ENCODE measurements at regions not wholly inside any gene's neighbourhood (a gene's known extent, or its start where the extent isn't known, plus 50 kb on each side); places are given as distances from the start of the nearest gene placed in this dataset.

DNA sequence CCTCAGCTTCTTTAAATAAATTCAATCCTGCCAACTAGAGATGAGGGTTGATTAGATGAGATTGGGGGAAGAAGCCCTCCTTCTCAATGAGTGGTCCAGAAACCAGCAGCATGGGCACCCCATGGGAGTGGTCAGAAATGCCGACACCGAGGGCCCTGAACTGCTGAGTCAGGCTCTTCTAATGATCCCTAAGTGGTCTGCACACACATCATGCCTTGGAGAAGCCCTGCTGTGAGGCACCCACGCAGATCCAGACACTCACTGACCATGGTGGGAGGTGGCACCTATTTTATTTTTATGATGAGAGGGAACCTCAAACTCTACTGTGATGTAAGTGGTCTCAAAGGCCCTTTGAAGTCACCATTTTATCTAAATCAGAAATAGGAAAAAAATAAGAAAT lies 72.3 kb upstream of the BOD1 start:
- no peak for DNase-seq (ENCODE audit: low read depth in 4 of 6, low spot score in 6 of 6)
- peaks cover 22% of the 10 kb centered on the region for H3K4me1 ChIP-seq (ENCODE audit: control insufficient read depth, insufficient read depth, low read length)
- H3K27me3 ChIP-seq (ENCODE audit: control insufficient read depth, insufficient read depth, low read length): no peaks in the 10 kb centered on the region
- H3K36me3 ChIP-seq (ENCODE audit: control insufficient read depth, insufficient read depth, low read length): no peaks in the 10 kb centered on the region
- peak overlapping the region; percentile 69 for H3K27ac ChIP-seq (ENCODE audit: low read depth, low read length)
- H3K9me3 ChIP-seq (ENCODE audit: control insufficient read depth, insufficient read depth, low read length): no peaks in the 10 kb centered on the region
- no peak overlapping the region for H3K4me3 ChIP-seq (ENCODE audit: low read depth, low read length)
- 36% methylated on average over 2 of the region's 3 CpGs for WGBS (ENCODE audit: insufficient coverage)

DNA sequence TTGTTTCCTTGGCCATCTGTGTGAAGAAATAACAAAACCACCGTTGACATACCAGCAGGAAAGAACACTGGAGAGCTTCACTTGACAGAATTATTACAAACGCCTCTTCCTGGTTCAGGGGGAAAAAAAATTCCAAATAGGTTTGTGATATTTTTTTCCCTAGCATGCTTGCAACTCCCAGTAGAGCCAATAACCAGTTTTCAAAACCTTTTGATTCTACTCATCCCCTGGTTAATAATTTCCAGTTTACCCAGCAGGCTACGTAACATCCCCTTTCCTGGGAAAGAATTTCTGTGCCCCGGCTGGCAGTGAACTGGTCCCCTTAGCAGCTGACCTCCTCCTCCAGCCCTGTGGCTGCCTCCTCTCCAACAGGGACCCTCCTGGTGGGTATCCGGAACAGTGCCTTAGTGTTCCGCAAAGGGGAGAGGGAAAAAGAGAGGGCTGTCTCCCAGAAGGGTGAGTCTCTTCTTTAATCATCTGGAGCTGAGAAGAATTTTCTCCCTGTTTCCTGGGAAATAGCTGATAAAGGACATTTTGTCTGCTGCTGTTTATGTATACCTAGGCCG lies 72.8 kb upstream of the BOD1 start:
- no peaks in the 10 kb centered on the region for H3K27me3 ChIP-seq (ENCODE audit: control insufficient read depth, insufficient read depth, low read length)
- H3K4me1 ChIP-seq (ENCODE audit: control insufficient read depth, insufficient read depth, low read length): peaks cover 22% of the 10 kb centered on the region
- no peaks in the 10 kb centered on the region for H3K36me3 ChIP-seq (ENCODE audit: control insufficient read depth, insufficient read depth, low read length)
- peak in 4 of 6 donors; percentile 18 to 79 (median 55) for DNase-seq (ENCODE audit: low read depth in 4 of 6, low spot score in 6 of 6)
- no peaks in the 10 kb centered on the region for H3K9me3 ChIP-seq (ENCODE audit: control insufficient read depth, insufficient read depth, low read length)
- WGBS (ENCODE audit: insufficient coverage): 27% methylated on average over 2 of the region's 7 CpGs
- H3K27ac ChIP-seq (ENCODE audit: low read depth, low read length): peak overlapping the region; percentile 69
- H3K4me3 ChIP-seq (ENCODE audit: low read depth, low read length): no peak overlapping the region

DNA sequence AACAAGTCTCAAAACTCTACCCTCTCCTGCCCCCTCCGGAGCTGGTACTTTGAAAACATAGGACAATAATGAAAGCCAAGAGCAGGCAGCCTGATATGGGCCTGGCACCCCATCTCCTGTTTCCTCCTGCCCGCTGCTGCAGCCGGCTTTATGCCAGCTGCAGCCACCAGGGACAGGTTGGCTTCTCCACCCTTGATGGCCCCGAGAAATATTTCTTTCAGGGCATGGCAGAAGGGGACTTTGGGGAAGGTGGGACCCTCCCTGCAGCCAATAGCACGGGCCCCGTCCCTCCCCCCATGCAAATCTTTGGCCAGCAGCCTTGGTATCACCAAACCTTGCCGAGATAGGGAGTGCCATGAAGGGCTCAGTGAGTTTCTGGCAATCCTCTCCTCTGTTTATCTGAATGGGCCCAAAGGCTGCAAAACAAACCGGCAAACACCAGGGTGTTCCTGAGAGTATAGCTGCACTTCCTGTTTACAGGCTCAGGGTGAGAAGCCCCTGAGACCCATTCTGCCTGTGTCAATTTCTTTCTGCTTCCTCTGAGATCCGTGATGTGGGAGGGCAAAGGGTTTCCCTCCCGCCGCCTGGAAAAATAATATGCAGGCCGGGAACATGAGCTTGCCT lies 73.4 kb upstream of the BOD1 start:
- 8% methylated on average over 7 of the region's 12 CpGs for WGBS (ENCODE audit: insufficient coverage)
- H3K27me3 ChIP-seq (ENCODE audit: control insufficient read depth, insufficient read depth, low read length): no peaks in the 10 kb centered on the region
- H3K27ac ChIP-seq (ENCODE audit: low read depth, low read length): peak overlapping the region; percentile 69
- DNase-seq (ENCODE audit: low read depth in 4 of 6, low spot score in 6 of 6): peak in 4 of 6 donors; percentile 6 to 57 (median 32)
- no peak overlapping the region for H3K4me3 ChIP-seq (ENCODE audit: low read depth, low read length)
- H3K4me1 ChIP-seq (ENCODE audit: control insufficient read depth, insufficient read depth, low read length): peaks cover 22% of the 10 kb centered on the region
- no peaks in the 10 kb centered on the region for H3K9me3 ChIP-seq (ENCODE audit: control insufficient read depth, insufficient read depth, low read length)
- H3K36me3 ChIP-seq (ENCODE audit: control insufficient read depth, insufficient read depth, low read length): no peaks in the 10 kb centered on the region

DNA sequence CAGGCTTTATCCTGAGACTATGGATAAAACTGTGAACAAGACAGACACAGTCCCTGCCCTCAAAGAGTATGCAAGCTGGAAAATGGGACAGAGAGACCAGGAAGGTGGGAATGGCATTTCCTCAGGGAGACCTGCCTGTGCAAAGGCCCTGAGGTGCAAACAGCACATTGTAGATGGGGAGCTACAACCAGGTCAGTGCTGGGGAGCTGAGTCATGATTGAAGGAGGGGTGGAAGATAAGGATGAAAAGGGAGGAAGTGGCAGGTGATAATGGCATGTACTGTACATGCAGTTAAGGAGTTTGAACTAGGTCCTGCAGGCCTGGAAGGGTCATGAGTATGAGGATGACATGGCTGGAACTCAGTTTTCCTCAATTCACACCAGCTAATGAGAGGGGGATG lies 75.5 kb upstream of the BOD1 start:
- H3K36me3 ChIP-seq (ENCODE audit: control insufficient read depth, insufficient read depth, low read length): no peaks in the 10 kb centered on the region
- H3K9me3 ChIP-seq (ENCODE audit: control insufficient read depth, insufficient read depth, low read length): no peaks in the 10 kb centered on the region
- no peak overlapping the region for H3K4me3 ChIP-seq (ENCODE audit: low read depth, low read length)
- peaks cover 22% of the 10 kb centered on the region for H3K4me1 ChIP-seq (ENCODE audit: control insufficient read depth, insufficient read depth, low read length)
- H3K27ac ChIP-seq (ENCODE audit: low read depth, low read length): no peak overlapping the region
- H3K27me3 ChIP-seq (ENCODE audit: control insufficient read depth, insufficient read depth, low read length): no peaks in the 10 kb centered on the region
- DNase-seq (ENCODE audit: low read depth in 4 of 6, low spot score in 6 of 6): no peak

DNA sequence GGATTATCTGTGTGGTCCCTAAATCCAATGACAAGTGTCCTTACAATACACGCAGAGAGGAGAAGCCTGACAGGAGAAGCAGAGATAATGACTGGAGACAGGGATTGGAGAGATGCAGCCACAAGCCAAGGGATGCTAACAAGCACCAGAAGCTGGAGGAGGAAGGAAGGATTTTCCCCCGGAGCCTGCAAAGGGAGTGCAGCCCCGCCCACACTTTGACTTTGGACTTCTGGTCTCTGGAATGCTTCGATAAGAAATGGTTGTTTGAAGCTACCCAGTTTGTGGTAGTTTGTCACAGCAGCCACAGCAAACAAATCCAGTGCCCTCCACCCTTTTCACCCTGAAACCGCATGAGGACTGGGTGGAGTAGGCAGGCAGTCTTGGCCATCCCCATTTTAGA lies 77.2 kb upstream of the BOD1 start:
- H3K4me1 ChIP-seq (ENCODE audit: control insufficient read depth, insufficient read depth, low read length): peaks cover 21% of the 10 kb centered on the region
- no peak overlapping the region for H3K4me3 ChIP-seq (ENCODE audit: low read depth, low read length)
- no peaks in the 10 kb centered on the region for H3K9me3 ChIP-seq (ENCODE audit: control insufficient read depth, insufficient read depth, low read length)
- no peak for DNase-seq (ENCODE audit: low read depth in 4 of 6, low spot score in 6 of 6)
- 88% methylated on average over 4 of the region's 5 CpGs for WGBS (ENCODE audit: insufficient coverage)
- no peaks in the 10 kb centered on the region for H3K27me3 ChIP-seq (ENCODE audit: control insufficient read depth, insufficient read depth, low read length)
- H3K36me3 ChIP-seq (ENCODE audit: control insufficient read depth, insufficient read depth, low read length): no peaks in the 10 kb centered on the region
- H3K27ac ChIP-seq (ENCODE audit: low read depth, low read length): no peak overlapping the region

DNA sequence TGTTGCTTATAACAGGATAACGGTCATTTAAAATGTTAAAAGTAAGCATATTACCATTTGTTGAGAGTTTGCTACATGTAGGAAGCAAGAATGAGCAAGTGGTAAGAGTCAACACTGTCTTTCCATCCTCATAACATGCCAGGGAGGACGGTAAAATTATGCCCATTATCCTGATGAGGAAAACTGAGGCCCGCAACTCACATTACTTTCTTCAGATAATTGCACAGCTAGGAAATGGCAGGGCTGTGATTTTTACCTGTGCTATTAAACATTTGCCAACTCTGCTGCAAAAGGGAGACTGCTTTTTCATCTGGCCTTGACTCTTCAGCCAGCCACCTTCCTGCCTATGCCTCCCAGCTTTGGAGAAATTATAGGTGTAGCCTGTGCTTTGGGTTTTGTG lies 79.8 kb upstream of the BOD1 start:
- WGBS (ENCODE audit: insufficient coverage): 100% methylated on average over 1 of the region's 3 CpGs
- Histone ChIP-seq H3K36me3 (ENCODE audit: control insufficient read depth, insufficient read depth, low read length) (no peaks in the 10 kb centered on the region), H3K4me1 (ENCODE audit: control insufficient read depth, insufficient read depth, low read length) (peaks cover 12% of the 10 kb centered on the region), H3K4me3 (ENCODE audit: low read depth, low read length) (no peak overlapping the region), H3K27me3 (ENCODE audit: control insufficient read depth, insufficient read depth, low read length) (no peaks in the 10 kb centered on the region), H3K9me3 (ENCODE audit: control insufficient read depth, insufficient read depth, low read length) (no peaks in the 10 kb centered on the region), H3K27ac (ENCODE audit: low read depth, low read length) (no peak overlapping the region)
- no peak for DNase-seq (ENCODE audit: low read depth in 4 of 6, low spot score in 6 of 6)

DNA sequence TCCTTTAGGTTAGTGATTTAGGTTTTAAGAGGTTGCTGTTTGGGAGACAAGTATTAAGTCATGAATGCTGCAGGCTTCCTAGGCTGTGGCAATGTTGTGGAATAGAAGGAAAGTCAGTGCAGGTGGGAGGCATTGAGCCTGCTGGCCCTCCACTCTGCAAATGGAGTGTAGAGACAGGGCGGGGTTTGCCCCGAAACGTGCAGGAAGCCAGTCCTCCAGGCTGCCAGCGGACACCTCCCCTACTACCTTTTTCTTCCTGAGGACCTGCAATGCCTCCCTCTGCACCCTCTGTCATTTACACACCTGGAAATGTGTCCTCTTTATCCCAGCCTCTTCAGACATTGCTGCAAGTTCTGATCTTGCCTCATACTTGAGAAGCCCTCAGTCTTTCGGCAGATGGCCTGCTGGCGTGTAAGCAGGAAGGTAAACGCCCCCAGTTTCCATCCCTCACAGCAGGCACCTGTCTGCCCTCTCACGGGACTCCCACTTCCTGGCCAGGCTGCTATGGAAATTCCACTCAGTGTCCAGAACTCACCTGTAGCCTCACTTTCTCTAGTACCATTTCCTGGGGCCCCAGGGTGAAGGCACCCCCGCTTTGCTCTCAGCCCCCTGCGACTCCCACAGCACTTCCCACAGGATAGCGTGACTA lies 81.6 kb upstream of the BOD1 start:
- Histone ChIP-seq H3K27ac (ENCODE audit: low read depth, low read length) (no peak overlapping the region), H3K27me3 (ENCODE audit: control insufficient read depth, insufficient read depth, low read length) (no peaks in the 10 kb centered on the region), H3K4me3 (ENCODE audit: low read depth, low read length) (no peak overlapping the region), H3K36me3 (ENCODE audit: control insufficient read depth, insufficient read depth, low read length) (no peaks in the 10 kb centered on the region), H3K4me1 (ENCODE audit: control insufficient read depth, insufficient read depth, low read length) (peaks cover 12% of the 10 kb centered on the region), H3K9me3 (ENCODE audit: control insufficient read depth, insufficient read depth, low read length) (no peaks in the 10 kb centered on the region)
- 82% methylated on average over 10 of the region's 11 CpGs for WGBS (ENCODE audit: insufficient coverage)
- DNase-seq (ENCODE audit: low read depth in 4 of 6, low spot score in 6 of 6): no peak

DNA sequence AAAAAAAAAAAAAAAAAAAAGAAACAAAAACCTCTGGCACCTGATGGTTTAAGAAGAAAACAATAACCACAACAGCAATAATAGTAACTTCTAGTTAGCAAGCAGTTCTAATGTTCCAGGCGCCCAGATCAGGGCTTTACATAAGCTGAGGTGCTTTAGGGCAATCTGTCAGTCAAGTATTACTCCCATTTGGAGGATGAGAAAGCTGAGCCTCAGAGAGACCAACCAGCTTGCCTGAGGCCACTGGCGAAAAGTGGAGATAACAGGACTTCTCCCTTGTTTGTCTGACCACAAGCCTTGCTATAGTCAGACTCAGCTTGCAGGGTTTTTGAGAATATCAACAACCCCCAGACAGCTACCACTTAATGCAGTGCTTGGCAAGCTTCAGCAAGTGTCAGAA lies 83.5 kb upstream of the BOD1 start:
- Histone ChIP-seq H3K4me3 (ENCODE audit: low read depth, low read length) (no peak overlapping the region), H3K27me3 (ENCODE audit: control insufficient read depth, insufficient read depth, low read length) (no peaks in the 10 kb centered on the region), H3K27ac (ENCODE audit: low read depth, low read length) (no peak overlapping the region), H3K9me3 (ENCODE audit: control insufficient read depth, insufficient read depth, low read length) (no peaks in the 10 kb centered on the region), H3K4me1 (ENCODE audit: control insufficient read depth, insufficient read depth, low read length) (peaks cover 18% of the 10 kb centered on the region), H3K36me3 (ENCODE audit: control insufficient read depth, insufficient read depth, low read length) (no peaks in the 10 kb centered on the region)
- no peak for DNase-seq (ENCODE audit: low read depth in 4 of 6, low spot score in 6 of 6)
- WGBS (ENCODE audit: insufficient coverage): 100% methylated on average over 1 of the region's 2 CpGs

DNA sequence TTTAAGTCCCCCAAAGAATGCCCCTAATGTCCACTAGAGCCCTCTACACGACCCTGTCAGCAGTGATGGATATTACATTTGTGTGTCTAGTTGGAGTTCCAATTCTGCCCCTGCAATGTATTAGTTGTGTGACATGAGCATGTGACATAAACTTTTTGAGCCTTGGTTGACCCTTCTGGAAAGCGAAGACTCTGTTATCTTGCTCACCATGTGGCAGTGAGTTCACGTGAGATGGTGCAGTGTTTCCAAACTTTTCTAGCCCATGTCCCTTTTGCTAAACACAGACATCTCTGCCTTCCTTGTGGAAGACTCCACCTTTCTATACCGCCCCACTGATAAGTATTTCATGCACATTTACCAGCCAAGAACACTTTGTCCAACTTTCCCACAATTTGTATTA lies 87.0 kb upstream of the BOD1 start:
- no peak overlapping the region for H3K27ac ChIP-seq (ENCODE audit: low read depth, low read length)
- H3K36me3 ChIP-seq (ENCODE audit: control insufficient read depth, insufficient read depth, low read length): no peaks in the 10 kb centered on the region
- H3K4me3 ChIP-seq (ENCODE audit: low read depth, low read length): no peak overlapping the region
- H3K27me3 ChIP-seq (ENCODE audit: control insufficient read depth, insufficient read depth, low read length): no peaks in the 10 kb centered on the region
- H3K4me1 ChIP-seq (ENCODE audit: control insufficient read depth, insufficient read depth, low read length): peaks cover 35% of the 10 kb centered on the region
- DNase-seq (ENCODE audit: low read depth in 4 of 6, low spot score in 6 of 6): no peak
- H3K9me3 ChIP-seq (ENCODE audit: control insufficient read depth, insufficient read depth, low read length): no peaks in the 10 kb centered on the region
- 100% methylated on average over 2 of the region's 4 CpGs for WGBS (ENCODE audit: insufficient coverage)
